Hepatocyte (in vitro differentiated cells): ENCODE measurements at regions not wholly inside any gene's neighbourhood (a gene's known extent, or its start where the extent isn't known, plus 50 kb on each side); places are given as distances from the start of the nearest gene placed in this dataset.
A peak's percentile ranks its signal among the peaks of the same experiment; 100 is the strongest.

Source experiments
- DNase-seq: peaks from one replicate; pipeline ENCODE4 v3.0.0-alpha.2; 2016; ENCODE audit warnings: low spot score
- H2AFZ ChIP-seq: fragments of 200-600 bp; sonication (generic); 2 replicates; pipeline ENCODE4 v1.6.0; 2016; ENCODE audit warnings: antibody characterized with exemption, mild to moderate bottlenecking
- H3K27ac ChIP-seq: fragments of 200-600 bp; sonication (generic); 2 replicates; pipeline ENCODE4 v1.5.1; 2016; ENCODE audit warnings: mild to moderate bottlenecking
- H3K27me3 ChIP-seq: fragments of 200-600 bp; sonication (generic); 2 replicates; pipeline ENCODE4 v1.6.1; 2016
- H3K36me3 ChIP-seq: fragments of 200-600 bp; sonication (generic); replicated peaks from 2 replicates; pipeline ENCODE4 v1.5.1; 2016; ENCODE audit warnings: low read depth; ENCODE audit not compliant: insufficient read depth
- H3K4me1 ChIP-seq: fragments of 200-600 bp; sonication (generic); 2 replicates; pipeline ENCODE4 v1.5.1; 2016; ENCODE audit warnings: mild to moderate bottlenecking, moderate library complexity; ENCODE audit not compliant: insufficient read depth
- H3K4me2 ChIP-seq: fragments of 200-600 bp; sonication (generic); 2 replicates; pipeline ENCODE4 v1.6.0; 2016
- H3K4me3 ChIP-seq: fragments of 200-600 bp; sonication (generic); 2 replicates; pipeline ENCODE4 v1.5.1; 2016; ENCODE audit warnings: mild to moderate bottlenecking
- H3K79me2 ChIP-seq: fragments of 200-600 bp; sonication (generic); 2 replicates; pipeline ENCODE4 v1.6.0; 2017; ENCODE audit warnings: mild to moderate bottlenecking
- H3K9me2 ChIP-seq: fragments of 200-600 bp; sonication (generic); replicated peaks from 2 replicates; pipeline ENCODE4 v1.6.0; 2017; ENCODE audit warnings: mild to moderate bottlenecking; ENCODE audit not compliant: insufficient read depth
- H3K9me3 ChIP-seq: fragments of 200-600 bp; sonication (generic); 2 replicates; pipeline ENCODE4 v1.5.1; 2016; ENCODE audit warnings: low read depth, mild to moderate bottlenecking
- H4K20me1 ChIP-seq: fragments of 200-600 bp; sonication (generic); 2 replicates; pipeline ENCODE4 v1.6.0; 2016; ENCODE audit warnings: mild to moderate bottlenecking; ENCODE audit not compliant: insufficient read depth, poor library complexity, severe bottlenecking
- CTCF ChIP-seq: fragments of 200-600 bp; sonication (generic); IDR thresholded peaks from 2 replicates; pipeline ENCODE4 v1.5.1; 2016; ENCODE audit warnings: antibody characterized with exemption, mild to moderate bottlenecking; ENCODE audit not compliant: poor library complexity
- EZH2 ChIP-seq: fragments of 200-600 bp; sonication (generic); IDR thresholded peaks from 2 replicates; pipeline ENCODE4 v1.6.1; 2016; ENCODE audit warnings: antibody characterized with exemption, mild to moderate bottlenecking, borderline replicate concordance
- EZH2phosphoT487 ChIP-seq: fragments of 200-600 bp; sonication (generic); IDR thresholded peaks from one replicate; pipeline ENCODE4 v1.6.1; 2018; ENCODE audit warnings: antibody characterized with exemption, mild to moderate bottlenecking, low read depth, moderate library complexity; ENCODE audit not compliant: unreplicated experiment, severe bottlenecking
- WGBS: methylation state at CpG from one replicate; pipeline ENCODE4 v1.1.6; 2016; ENCODE audit warnings: low lambda C conversion rate; ENCODE audit errors: missing lambda C conversion rate; 5-methylcytosine and 5-hydroxymethylcytosine counted together

- TF ChIP-seq EZH2phosphoT487, result no peak
- no peak for TF ChIP-seq EZH2
- no peak for TF ChIP-seq CTCF
- H3K27ac ChIP-seq, result no peak overlapping the region
- H3K4me1 ChIP-seq, result no peaks in the 10 kb centered on the region
- no peak overlapping the region for H2AFZ ChIP-seq
- H3K9me2 ChIP-seq, result no peaks in the 10 kb centered on the region
- H3K79me2 ChIP-seq, result no peaks in the 10 kb centered on the region
- DNase-seq, result no peak
- H3K9me3 ChIP-seq, result no peaks in the 10 kb centered on the region
- WGBS, result 90% methylated on average over 7 of the region's 7 CpGs
- H3K27me3 ChIP-seq, result no peaks in the 10 kb centered on the region
- no peaks in the 10 kb centered on the region for H3K36me3 ChIP-seq
- no peak overlapping the region for H3K4me2 ChIP-seq
- no peaks in the 10 kb centered on the region for H4K20me1 ChIP-seq
- H3K4me3 ChIP-seq, result no peak overlapping the region
Measured at GRCh38 chr7:67547183-67547907, 550.7 kb downstream of the TYW1 start.

- TF ChIP-seq EZH2phosphoT487 (no peak), CTCF (no peak), EZH2 (no peak)
- Histone ChIP-seq H3K4me3 (no peak overlapping the region), H3K79me2 (no peaks in the 10 kb centered on the region), H3K4me1 (no peaks in the 10 kb centered on the region), H4K20me1 (no peaks in the 10 kb centered on the region), H3K4me2 (no peak overlapping the region), H3K27me3 (no peaks in the 10 kb centered on the region), H2AFZ (no peak overlapping the region), H3K36me3 (no peaks in the 10 kb centered on the region), H3K9me2 (no peaks in the 10 kb centered on the region), H3K27ac (no peak overlapping the region), H3K9me3 (no peaks in the 10 kb centered on the region)
- DNase-seq, result no peak
- WGBS, result 96% methylated on average over 3 of the region's 3 CpGs
Measured at GRCh38 chr7:67549126-67549525, 552.5 kb downstream of the TYW1 start.

GRCh38 chr7:67550801-67551436 lies 554.3 kb downstream of the TYW1 start:
- Histone ChIP-seq H3K4me1 (no peaks in the 10 kb centered on the region), H4K20me1 (no peaks in the 10 kb centered on the region), H3K79me2 (no peaks in the 10 kb centered on the region), H3K4me3 (no peak overlapping the region), H2AFZ (no peak overlapping the region), H3K36me3 (no peaks in the 10 kb centered on the region), H3K9me3 (no peaks in the 10 kb centered on the region), H3K27me3 (no peaks in the 10 kb centered on the region), H3K27ac (no peak overlapping the region), H3K4me2 (no peak overlapping the region), H3K9me2 (no peaks in the 10 kb centered on the region)
- peak; percentile 26 for DNase-seq
- WGBS, result 66% methylated on average over 13 of the region's 13 CpGs
- TF ChIP-seq CTCF (no peak), EZH2phosphoT487 (no peak), EZH2 (no peak)
